ENCODE measurements at regions not wholly inside any gene's neighbourhood (a gene's known extent, or its start where the extent isn't known, plus 50 kb on each side); places are given as distances from the start of the nearest gene placed in this dataset.
A peak's percentile ranks its signal among the peaks of the same experiment; 100 is the strongest.

DNA sequence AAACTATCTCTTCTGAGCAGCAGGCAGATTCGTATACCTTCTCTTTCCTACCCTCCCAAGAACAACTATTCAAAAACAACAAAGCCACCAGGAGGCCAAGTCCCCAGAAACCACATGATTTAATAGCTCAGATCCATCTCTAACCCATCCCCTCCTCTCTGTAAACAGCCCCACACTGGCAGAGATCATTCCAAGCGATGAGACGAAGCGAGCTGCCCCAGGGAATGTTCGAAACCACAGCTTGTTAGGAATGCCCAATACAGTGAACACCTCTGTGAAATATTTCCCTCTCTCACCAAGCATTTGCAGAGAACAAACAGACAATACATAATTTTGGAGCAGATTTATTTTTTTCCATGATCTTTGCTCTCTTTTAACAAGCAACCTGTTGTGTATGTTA, 231.8 kb downstream of the SOD2 start:
- peak; percentile 7 to 77 for DNase-seq (ENCODE audit: low read depth in 1 of 2, low spot score in 1 of 2)
- no peak; the same call in 1 of the 2 replicates for TF ChIP-seq JUND (IDR thresholded peaks at IDR 0.05; ENCODE audit: low read depth)
- in situ Hi-C loops (cut with HindIII; ENCODE audit: low pct_unique_long_range_greater_than_20kb, low sequenced_read_pairs) = no loop called here

DNA sequence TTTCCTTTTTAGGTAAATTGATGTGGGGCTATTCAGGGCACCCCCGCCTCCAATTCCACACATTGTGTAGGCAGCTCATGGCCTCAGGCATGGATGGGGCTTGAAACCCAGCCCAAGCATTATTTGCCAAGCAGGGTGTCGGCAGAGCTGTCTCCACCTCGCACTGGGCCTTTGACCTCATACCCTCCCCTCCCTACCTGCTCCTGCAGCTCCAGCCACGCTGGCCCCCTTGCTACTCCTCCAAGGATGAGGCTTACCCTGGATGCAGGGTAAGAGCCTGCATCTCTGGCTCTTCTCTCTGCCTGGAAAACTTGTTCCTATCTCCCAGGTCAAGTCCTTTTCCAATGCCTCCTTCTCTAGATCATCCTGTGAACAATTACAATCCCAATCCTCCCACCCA, 232.6 kb downstream of the SOD2 start:
- peak in 1 of 2 experiments; percentile 26 for DNase-seq (ENCODE audit: low read depth in 1 of 2, low spot score in 1 of 2)
- in situ Hi-C loops (cut with HindIII; ENCODE audit: low pct_unique_long_range_greater_than_20kb, low sequenced_read_pairs) = no loop called here
- no peak for TF ChIP-seq JUND (IDR thresholded peaks at IDR 0.05; ENCODE audit: low read depth)

DNA sequence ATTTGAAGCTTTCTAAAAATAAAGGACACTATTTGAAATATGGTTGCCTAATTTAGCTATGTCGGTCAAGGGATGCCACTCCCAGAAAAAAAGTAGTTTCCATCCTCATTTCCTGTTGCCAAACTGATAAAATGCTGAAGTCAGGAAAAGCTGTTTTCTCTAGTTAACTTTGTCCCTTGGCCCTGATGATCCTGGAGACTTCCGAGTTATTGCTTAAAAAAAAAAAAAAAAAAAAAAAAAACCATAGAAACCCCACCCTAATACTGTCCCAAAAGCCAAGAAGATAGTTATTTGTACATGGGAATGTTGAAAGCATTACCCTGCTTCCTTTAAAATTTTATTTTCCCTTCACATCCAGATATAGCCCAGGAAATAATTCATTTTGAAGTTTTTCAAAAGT, 236.7 kb downstream of the SOD2 start:
- DNase-seq (ENCODE audit: low read depth in 1 of 2, low spot score in 1 of 2) = no peak
- in situ Hi-C loops (cut with HindIII; ENCODE audit: low pct_unique_long_range_greater_than_20kb, low sequenced_read_pairs) = no loop called here
- no peak for TF ChIP-seq JUND (IDR thresholded peaks at IDR 0.05; ENCODE audit: low read depth)

DNA sequence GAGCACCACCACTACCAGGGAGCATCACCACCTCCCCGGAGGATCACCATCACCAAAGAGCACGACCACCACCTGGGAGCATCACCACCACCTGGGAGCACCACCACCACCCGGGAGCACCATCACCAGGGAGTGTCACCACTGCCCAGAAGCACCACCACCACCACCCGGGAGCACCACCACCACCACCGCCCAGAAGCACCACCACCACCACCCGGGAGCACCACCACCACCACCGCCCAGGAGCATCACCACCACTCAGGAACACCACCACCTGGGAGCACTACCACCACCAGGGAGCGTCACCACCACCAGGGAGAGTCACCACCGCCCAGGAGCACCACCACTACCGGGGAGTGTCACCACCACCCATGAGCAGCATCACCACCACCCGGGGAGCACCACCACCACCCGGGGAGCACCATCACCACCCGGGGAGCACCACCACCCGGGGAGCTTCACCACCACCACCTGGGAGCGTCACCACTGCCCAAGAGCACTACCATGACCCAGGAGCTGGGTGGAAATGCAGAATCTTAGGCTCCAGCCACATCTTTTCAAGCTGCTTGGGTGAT, 237.3 kb downstream of the SOD2 start:
- no peak for DNase-seq (ENCODE audit: low read depth in 1 of 2, low spot score in 1 of 2)
- no peak for TF ChIP-seq JUND (IDR thresholded peaks at IDR 0.05; ENCODE audit: low read depth)
- in situ Hi-C loops (cut with HindIII; ENCODE audit: low pct_unique_long_range_greater_than_20kb, low sequenced_read_pairs) = no loop called here

DNA sequence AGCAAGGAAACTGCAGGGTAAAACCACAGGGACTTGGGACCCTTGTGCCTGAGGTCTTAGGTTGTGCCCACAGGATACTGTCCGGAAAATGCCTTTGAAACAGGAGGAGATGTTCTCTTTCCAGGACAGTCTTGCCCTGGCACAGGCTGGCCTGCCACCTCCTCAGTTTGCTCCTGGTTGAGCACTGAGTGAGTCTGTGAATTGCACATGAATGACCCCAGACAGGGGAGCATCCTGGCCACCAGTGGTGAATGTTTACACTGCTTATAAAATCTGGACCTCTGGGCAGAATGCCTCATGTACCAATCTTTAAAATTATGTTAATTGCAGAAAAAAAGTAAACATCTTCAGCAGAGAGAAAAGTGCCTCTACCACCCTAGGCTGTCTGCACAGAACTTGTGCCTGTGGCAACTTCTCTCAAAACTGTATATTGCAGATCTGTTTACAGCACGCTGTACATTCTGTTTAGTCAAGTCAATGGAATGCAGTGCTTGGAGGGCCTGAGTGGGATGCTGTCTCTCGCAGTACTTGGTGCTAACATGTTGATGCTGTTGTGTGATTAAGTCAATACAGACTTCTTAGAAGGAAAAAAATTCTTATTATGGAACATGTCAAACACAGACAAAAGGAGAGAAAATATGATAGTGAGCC, 242.1 kb downstream of the SOD2 start:
- no peak for TF ChIP-seq JUND (IDR thresholded peaks at IDR 0.05; ENCODE audit: low read depth)
- peak in 1 of 2 experiments; percentile 17 for DNase-seq (ENCODE audit: low read depth in 1 of 2, low spot score in 1 of 2)
- in situ Hi-C loops (cut with HindIII; ENCODE audit: low pct_unique_long_range_greater_than_20kb, low sequenced_read_pairs) = no loop called here

DNA sequence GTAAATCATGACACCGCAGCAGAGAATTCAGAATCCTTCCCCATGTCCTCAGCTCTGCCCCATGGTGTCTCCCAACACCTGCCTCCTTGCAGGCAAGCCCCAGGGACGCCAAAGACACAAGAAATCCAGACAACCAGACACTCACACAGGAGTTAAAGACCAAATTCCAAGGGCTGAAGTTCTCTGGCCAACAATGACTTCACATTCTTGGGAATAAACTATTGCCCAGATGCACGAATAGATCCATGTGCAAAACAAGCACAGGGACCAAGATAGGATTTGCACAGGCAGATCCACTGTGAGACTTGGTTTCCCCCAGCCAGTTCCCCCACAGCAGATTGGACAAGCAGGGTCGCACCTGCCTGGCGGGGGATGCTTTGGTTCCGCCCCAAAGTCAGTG, 246.7 kb downstream of the SOD2 start:
- TF ChIP-seq JUND (IDR thresholded peaks at IDR 0.05; ENCODE audit: low read depth) = no peak
- no peak for DNase-seq (ENCODE audit: low read depth in 1 of 2, low spot score in 1 of 2)

DNA sequence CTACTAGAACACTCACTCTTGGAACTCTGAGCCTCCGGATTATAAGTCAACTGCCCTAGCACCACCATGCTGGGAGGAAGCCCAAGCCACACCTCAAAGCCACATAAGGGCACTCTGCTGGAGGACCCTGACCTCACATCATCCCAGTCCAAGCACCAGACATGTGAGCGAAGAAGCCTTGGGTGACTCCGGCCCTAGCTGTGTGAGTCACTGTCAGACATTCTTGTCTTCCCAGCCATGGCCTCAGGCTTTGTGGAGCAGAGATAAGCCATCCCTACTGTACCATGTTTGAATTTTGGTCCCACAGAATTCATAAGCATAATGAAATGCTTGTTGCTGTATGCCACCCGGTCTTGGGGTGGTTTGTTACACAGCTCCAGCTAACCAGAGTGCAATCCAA, 247.7 kb downstream of the SOD2 start:
- TF ChIP-seq JUND (IDR thresholded peaks at IDR 0.05; ENCODE audit: low read depth) = no peak
- in situ Hi-C loops (cut with HindIII; ENCODE audit: low pct_unique_long_range_greater_than_20kb, low sequenced_read_pairs) = no loop called here
- no peak for DNase-seq (ENCODE audit: low read depth in 1 of 2, low spot score in 1 of 2)

More for the DNA sequence above, 246.7 kb downstream of the SOD2 start:
- in situ Hi-C loops (cut with HindIII; ENCODE audit: low pct_unique_long_range_greater_than_20kb, low sequenced_read_pairs) = no loop called here

DNA sequence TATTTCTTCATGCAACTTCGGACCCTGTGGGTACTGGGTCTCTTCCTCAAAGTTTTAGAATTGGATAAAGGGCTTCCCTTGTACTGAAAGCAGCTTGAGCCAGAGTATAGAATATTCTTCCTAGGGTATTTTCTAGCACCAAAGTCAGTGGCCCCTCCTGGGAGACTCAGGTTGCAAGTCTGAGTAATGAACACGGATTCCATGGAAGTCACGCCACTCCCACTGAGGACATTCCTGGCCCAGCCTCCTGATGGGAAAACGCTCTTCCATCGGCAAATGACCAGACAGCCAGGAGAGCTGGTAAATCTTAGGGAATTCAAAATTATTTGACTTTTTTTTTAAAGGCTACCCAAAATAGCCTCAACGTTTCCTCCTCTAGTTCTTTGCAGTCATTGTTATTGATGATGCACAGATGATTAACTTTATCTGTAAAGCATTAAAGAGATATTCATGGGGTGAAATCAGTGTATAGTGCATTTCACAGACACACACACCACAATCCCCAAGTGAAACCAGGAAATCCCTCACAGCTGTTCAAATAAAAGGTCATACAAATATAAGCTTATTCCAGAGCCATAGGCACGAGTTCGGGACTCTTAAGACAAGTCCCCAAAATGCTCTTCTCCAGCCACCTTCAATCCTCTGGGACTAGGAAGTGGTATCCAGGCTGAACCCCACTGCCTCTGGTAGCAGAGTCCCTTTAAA, 248.8 kb downstream of the SOD2 start:
- in situ Hi-C loops (cut with HindIII; ENCODE audit: low pct_unique_long_range_greater_than_20kb, low sequenced_read_pairs) = no loop called here
- TF ChIP-seq JUND (IDR thresholded peaks at IDR 0.05; ENCODE audit: low read depth) = no peak
- no peak for DNase-seq (ENCODE audit: low read depth in 1 of 2, low spot score in 1 of 2)

DNA sequence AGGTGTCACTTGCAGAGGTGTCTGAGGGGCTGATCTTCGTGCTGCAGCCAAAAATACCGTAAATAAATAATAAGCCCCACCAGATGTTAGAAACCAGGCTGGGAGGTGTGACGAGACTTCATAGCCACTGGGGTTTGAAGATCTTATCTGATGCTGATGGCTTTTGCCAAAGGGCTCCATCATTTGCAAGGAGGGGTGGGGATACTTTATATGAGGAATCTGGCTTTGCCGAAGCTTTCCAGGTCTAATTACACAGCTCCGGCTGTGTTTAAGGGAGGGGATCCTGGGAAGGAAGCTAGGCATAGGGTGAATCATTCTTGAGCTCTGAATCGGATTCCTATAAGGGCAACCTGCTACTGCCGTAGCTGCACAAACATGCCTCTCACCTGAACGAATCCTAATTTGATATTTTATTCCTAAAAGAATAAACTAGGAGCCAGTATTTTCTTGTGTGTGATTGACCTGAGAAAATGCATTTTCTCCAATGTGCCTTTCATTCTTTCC, 249.6 kb downstream of the SOD2 start:
- in situ Hi-C loops (cut with HindIII; ENCODE audit: low pct_unique_long_range_greater_than_20kb, low sequenced_read_pairs) = no loop called here
- no peak for DNase-seq (ENCODE audit: low read depth in 1 of 2, low spot score in 1 of 2)
- TF ChIP-seq JUND (IDR thresholded peaks at IDR 0.05; ENCODE audit: low read depth) = no peak

DNA sequence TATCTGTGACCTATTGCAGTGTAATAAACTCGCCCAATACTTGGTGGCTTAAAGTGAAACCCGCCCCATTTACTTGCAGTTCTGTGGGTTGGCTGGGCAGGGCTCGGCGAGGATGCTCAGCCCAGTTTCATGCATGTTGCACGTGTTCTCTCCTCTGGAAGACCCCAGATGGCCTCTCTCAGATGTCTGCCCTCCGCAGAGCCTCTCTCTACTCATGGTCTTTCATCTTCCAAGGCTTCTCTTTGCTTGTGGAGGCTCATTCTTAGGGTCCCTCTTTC, 251.4 kb downstream of the SOD2 start:
- no peak for DNase-seq (ENCODE audit: low read depth in 1 of 2, low spot score in 1 of 2)
- in situ Hi-C loops (cut with HindIII; ENCODE audit: low pct_unique_long_range_greater_than_20kb, low sequenced_read_pairs) = no loop called here
- no peak for TF ChIP-seq JUND (IDR thresholded peaks at IDR 0.05; ENCODE audit: low read depth)

DNA sequence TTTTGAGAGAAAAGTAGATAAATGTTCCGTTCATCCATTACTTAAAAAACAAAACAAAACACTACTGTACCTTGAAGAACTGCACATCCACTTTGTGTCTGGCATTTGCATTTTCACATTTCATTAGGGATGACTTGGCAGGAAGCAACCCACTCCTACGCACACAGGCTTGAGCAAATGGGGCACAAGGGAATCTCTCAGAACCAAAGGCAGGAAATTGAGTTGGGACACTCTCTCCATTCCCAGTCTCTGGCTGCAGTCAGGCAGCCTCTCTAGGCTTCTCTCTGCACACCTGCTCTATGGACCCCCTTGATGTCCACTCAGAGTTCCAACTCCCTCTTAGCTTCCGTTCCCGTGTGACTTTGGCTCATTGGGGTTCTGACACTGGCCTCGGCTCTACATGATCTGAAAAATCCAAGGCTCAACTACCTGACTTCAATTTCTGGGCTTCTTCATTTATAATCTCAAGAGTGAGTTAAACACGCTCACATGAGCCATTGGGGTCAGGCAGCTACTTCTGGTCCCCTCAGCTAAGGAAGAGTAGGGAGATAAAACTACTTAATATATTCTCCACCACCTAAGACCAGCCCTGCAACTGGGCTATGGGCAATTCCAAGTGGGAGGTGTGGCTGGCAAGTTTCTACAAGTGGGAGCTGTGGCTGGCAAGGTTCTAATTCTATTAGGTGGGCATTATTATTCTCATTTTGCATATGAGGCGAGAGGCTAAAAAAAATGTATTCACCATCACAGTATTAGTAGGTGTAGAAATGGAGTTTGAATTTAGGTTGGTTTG, 251.9 kb downstream of the SOD2 start:
- in situ Hi-C loops (cut with HindIII; ENCODE audit: low pct_unique_long_range_greater_than_20kb, low sequenced_read_pairs) = no loop called here
- no peak for DNase-seq (ENCODE audit: low read depth in 1 of 2, low spot score in 1 of 2)
- no peak for TF ChIP-seq JUND (IDR thresholded peaks at IDR 0.05; ENCODE audit: low read depth)

DNA sequence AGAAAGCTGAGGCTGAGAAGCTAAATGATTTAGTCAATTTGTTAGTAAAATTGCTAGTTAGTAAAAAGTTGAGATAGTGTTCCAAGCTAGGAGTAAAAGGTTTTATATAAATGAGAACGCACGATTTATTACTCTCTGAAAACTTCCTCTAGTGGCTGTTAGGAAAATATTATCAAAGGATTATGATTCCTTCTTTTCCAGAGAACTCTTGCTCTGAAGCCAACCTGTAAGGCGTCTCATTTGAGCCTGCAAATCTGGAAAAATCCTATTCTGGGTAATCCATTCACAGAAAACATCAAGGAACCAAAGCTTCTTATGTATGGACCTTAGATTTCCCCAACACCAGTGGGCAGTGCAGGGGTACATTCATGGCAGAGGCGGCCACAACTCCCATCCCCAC, 252.7 kb downstream of the SOD2 start:
- DNase-seq (ENCODE audit: low read depth in 1 of 2, low spot score in 1 of 2) = no peak
- TF ChIP-seq JUND (IDR thresholded peaks at IDR 0.05; ENCODE audit: low read depth) = no peak
- in situ Hi-C loops (cut with HindIII; ENCODE audit: low pct_unique_long_range_greater_than_20kb, low sequenced_read_pairs) = no loop called here

DNA sequence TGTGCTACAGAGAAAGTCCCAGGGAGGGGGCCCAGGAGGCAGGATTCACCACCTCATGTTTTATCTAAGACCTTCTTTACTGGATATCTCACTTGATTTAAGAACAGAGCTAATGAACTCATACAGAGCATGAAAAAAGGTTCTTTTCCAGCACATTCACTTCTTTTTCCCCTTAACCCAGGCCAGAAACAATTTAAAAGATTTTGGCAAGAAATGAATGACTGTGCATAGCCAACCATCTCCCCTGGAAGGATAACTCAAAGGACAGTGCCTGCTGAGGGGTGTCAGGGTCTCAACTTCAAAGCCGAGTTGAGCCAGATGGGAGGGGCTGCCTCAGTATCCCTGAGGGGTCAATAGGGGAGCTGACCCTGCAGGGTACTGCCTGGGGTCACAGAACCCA, 253.4 kb downstream of the SOD2 start:
- no peak for DNase-seq (ENCODE audit: low read depth in 1 of 2, low spot score in 1 of 2)
- TF ChIP-seq JUND (IDR thresholded peaks at IDR 0.05; ENCODE audit: low read depth) = no peak
- in situ Hi-C loops (cut with HindIII; ENCODE audit: low pct_unique_long_range_greater_than_20kb, low sequenced_read_pairs) = no loop called here

Data from T47D (cell line).